GM19239 (cell line): ENCODE measurements at regions not wholly inside any gene's neighbourhood (a gene's known extent, or its start where the extent isn't known, plus 50 kb on each side); places are given as distances from the start of the nearest gene placed in this dataset.
"Not testable (repeated sequence)": the region's sequence is repeated elsewhere in the genome, so short reads cannot be mapped to it uniquely, and the experiment has no call there.

Experiments used
- DNase-seq: peaks from one replicate; pipeline ENCODE4 v3.0.0; 2011; ENCODE audit warnings: low spot score; ENCODE audit not compliant: insufficient read length
- FAIRE-seq: peaks from 2 replicates; lab custom pipeline; 2011; peaks lifted over from hg19 to GRCh38; lab: Jason Lieb, UNC

DNA sequence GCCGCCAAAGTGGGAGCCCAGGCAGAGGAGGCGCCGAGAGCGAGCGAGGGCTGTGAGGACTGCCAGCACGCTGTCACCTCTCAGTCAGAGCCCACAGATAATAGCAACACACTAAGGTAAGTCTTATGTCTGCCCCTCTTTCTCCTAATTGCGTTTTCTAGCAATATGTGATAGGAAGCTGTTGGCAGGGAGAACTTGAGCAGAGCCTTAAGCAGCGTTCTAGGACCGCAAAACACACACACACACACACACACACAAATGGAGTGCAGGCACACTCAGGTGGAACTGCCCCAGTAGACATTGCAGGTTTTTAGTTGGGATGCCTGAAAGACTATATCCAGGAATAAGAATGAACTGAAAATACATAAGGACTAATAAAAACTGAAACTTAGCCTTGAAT is 1188.5 kb downstream of the NXPH1 start:
- no peak for FAIRE-seq
- DNase-seq = no peak

DNA sequence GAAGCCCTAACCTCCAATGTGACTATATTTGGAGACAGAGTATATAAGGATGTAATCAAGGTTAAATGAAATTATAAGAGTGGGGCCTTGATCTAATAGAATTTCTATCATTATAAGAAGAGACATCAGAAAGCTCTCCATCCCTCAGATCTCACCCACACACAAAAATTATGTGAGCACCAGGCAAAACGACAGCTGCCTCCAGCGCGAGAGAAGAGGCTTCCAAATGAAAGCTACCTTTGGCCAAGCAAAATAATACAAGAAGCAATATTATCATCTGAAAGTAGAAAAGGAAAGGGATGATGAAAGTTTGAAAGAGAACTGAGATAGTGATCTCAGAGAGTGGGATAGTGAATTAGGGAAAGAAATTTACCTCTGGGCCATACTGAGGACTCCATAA is 1192.5 kb downstream of the NXPH1 start:
- DNase-seq (no peak), FAIRE-seq (no peak)

DNA sequence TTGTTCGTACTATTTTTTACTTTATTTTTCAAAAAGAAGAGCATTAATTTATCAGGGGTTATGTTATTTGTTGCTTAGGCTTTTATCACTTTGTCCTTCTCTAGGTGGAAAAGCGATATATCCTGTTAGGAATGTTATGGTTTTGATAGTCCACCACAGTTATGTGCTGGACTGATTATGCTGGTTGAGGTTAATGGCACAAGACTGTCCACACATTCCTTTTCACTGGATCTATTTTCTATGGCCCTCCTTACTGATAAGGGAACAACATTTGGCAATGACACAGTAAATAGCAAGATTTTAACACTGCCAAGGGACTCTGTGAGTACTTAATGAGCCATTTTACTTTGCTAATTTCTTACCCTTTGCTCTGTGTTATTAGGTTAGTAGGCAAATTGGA is 1212.3 kb downstream of the NXPH1 start:
- no peak for FAIRE-seq
- DNase-seq = no peak

DNA sequence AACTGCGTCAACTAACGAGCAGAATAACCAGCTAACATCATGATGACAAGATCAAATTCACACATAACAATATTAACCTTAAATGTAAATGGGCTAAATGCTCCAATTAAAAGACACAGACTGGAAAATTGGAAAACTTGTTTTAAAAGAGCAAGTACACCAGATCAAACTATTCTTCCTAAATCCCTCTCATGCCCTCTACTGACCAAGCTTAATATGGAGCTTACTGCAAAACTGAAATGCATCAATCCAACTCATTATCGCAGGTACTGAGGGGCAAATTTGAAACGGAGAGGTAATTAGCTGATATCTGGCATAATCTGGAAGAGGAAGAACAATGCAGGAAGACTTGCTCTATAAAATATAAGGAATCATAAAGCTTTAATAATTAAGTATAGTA is 1223.8 kb downstream of the NXPH1 start:
- DNase-seq = no peak

DNA sequence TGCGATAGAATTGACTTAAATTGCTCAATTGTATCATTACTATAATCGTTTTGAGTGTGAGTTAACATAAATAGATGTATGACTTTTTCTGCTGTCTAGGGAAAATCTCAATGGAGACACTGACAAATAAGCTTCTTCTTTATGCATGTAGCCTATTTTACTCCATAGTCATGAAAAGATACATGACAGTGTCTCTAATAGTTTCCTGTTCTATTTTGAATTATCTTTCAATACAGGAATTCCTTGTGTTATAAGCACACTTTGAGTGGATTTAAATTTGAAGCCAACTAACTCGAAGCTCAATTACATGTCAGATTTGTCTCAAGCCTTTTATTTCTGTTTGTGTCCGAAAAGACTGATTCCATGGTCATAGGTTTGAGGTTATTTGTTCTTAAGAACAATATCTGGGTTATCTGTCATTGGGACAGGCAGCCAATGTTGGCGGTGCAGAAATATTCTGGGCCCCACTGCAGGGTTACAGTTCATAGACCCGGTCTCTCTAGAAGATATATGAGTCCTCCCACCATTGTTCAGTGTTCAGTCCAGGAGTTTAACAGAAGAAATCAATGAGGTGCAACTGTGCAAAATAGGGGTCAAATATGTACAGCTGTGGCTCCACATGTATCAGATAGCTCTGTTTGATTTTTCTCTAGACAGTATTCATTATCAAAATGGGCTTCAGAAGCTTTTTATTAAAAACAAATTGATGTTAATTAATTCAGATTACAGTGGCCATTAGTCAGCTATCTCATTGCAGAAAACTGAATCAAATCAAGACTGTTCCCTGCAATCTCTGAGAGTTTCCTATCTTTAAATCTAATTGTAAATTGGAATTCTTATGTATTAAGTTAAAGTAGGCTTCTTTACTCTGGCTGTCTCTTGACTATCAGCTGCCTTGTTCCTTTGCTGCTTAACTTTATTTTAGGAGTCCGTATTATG is 1238.8 kb downstream of the NXPH1 start:
- DNase-seq = no peak
- no peak for FAIRE-seq

More for the DNA sequence above, 1223.8 kb downstream of the NXPH1 start:
- no peak for FAIRE-seq

DNA sequence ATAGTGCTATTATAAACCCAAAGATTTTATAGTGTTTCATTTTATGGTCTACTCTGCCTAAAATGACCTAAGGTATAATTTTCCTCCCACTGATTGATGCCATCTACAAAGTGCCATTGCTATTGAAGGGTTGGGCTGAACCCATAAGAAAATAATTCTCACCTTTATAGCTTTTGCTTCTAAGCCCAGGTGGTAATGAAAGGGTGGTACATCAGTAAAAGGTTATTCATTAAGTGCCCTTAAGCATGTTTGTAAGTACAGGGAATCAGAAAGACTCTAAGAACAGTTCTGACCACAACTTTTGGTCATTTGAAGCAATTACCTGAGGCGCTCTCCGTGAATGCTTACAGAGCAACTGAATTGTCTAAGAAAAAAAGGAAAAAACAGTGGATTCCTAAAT is 1247.3 kb downstream of the NXPH1 start:
- no peak for FAIRE-seq
- no peak for DNase-seq

DNA sequence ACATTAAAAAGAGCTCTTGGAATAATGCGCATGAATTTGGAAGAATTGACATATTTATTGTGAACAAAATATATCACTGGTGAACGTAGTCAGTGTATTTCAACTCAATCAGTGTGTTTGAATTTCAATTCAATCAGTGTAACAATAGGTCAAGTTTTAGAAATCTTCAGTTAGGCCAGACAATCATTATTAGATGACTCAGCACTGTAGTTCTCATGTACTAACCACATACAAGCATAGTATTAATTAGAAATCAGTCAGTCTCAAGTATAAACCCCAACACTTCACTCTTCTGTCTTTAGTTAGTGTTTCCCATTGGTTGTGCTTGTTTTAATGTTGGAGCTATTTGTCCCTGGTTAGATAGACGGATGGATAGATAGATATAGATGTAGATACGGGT is 1247.9 kb downstream of the NXPH1 start:
- FAIRE-seq = no peak

DNA sequence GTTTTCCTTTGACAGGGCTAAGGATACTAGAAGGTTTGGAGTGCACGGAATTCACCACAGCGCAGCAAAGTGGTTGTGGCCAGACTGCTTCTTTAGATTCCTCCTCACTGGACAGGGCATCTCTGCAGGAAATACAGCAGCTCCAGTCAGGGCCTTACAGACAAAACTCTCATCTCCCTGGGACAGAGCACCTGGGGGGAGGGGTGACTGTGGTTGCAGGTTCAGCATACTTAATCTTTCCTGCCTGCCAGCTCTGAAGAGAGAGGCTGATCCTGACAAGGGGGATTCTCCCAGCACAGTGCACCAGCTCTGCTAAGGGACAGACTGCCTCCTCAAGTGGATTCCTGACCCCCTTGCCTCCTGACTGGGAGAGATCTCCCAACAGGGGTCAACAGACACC is 1257.9 kb downstream of the NXPH1 start:
- FAIRE-seq (no peak), DNase-seq (no peak)

More for the DNA sequence above, 1247.9 kb downstream of the NXPH1 start:
- DNase-seq = no peak

DNA sequence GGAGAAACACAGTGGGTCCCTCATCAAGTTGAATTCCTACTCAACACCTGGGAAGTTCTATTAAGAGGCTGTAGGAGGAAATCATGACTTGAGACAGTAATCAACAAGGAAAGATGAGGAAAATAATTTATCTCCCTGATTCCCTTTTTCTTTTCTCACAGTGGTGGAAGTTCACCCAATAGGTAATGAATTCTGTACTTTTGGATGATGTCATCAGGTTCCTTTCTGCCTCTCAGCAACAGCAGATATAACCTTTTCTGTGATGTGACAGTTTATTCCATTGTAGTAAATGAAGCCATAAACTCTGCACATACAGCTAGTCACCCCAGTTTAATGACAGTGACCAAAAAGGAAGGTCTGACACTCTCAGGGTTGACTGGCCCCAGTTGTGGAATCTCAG is 1265.0 kb downstream of the NXPH1 start:
- DNase-seq (no peak), FAIRE-seq (no peak)

DNA sequence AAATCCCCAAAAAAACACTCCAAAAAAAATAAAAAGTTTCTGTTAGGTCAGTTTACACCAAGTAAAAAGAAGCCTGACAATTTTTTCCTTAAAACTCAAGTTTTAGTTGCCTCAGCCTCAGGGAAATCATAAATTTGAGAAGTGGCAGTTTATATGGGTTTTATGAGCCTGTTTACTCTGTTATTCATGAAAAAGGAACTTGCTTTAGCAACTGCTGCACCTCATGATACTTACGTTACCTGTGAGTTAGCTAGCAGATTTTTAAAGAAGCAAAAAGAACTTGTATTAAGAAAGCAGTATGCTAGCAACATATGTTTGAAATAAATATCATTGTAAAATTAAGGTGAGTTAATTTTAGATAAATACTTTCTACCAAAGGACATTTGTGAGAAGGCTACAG is 1264.5 kb upstream of the PHF14 start:
- DNase-seq = no peak
- FAIRE-seq = no peak

DNA sequence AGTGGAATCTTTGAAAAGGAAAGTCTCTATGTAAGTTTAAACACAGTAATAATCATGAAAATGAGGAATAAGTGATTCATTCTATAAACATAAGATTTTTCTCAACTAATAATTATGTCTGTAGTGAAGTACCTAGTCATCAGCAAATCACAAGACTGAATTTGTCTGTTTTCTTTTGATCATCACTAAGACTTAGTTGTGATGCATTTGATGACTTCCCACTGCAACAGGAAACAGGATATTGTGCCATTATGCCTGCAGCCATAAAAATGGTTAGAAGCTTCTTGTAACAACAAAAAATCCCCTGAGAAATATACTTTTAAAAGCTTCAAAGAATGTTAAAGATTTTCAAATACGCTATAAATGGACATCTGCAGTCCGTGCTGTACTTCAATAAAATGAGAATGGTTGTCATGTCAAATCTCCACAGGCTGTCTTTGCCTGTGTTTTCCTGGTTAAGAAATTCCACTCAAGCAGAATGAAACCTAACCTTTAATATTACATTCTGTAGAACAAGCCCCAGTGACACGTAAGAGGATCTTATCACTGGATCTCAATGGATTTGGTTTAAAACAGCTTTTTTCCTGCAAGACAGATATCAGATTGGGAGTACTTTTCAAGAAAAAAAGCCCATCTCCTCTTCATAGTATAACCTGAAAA is 1262.3 kb upstream of the PHF14 start:
- FAIRE-seq (no peak), DNase-seq (no peak)

DNA sequence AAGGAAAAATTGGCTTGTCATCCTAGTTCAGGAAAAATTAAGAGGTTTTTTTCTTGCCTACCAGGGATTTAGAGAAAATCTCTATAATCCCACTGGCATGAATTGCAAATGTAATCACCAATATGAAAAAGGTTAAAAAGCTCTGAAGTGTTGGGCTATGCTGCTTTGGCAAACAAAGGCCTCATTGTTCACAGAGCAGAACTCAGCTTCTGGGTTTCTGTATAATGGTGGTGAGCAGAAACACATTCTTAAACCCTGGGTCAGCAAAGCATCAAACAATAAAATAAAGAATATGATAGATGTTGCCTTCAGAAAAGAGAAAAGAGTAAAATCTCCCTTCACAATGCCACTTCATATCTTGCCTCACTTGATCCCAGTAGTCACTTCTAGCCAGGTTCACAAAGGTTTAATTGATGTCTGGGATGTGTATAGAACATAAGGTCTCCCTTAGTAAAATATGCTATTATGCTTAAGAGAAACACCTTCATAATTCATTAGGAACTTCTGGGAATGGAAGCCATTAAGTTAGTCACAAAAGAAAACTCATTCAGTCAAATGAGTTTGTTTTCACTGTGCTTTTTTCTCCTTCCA is 1255.5 kb upstream of the PHF14 start:
- no peak for DNase-seq
- FAIRE-seq = no peak

DNA sequence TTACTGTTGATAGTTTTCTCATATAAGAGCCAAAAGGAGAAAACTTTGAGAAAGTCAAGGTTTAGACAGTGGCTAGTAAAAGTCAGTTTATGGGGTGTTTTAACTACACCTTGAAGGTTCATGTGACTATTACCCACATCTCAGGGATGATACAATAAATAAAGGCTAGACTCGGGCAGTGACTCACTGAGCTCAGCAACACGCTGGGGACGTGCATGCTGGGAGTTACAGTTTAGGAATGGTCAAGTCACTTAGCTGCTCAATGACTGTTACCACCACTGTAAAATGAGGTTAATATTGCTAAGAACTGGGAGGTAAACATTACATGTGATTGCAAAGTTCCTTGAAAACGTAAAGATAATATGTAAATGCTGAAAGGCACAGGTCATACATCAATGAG is 1254.4 kb upstream of the PHF14 start:
- DNase-seq = no peak

DNA sequence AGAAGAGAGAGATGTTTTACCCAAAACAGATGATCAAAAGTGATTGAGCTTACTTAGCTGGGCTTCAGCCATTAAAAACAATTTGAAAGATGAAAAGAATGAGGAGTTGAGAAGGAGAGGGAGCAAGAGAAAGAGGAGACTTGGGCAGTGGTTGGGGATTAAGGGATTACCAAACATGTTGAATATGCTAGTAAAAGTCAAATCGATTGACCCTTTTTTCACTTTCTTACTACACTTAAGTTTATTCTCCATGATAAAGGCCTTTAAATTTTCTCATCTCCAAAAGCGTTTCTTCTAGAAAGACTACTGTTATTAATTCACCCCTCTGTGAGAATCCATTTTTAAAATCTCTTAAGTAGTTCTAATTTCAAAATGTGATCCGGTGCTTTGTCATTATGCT is 1254.0 kb upstream of the PHF14 start:
- FAIRE-seq = no peak

More for the DNA sequence above, 1254.4 kb upstream of the PHF14 start:
- no peak for FAIRE-seq

DNA sequence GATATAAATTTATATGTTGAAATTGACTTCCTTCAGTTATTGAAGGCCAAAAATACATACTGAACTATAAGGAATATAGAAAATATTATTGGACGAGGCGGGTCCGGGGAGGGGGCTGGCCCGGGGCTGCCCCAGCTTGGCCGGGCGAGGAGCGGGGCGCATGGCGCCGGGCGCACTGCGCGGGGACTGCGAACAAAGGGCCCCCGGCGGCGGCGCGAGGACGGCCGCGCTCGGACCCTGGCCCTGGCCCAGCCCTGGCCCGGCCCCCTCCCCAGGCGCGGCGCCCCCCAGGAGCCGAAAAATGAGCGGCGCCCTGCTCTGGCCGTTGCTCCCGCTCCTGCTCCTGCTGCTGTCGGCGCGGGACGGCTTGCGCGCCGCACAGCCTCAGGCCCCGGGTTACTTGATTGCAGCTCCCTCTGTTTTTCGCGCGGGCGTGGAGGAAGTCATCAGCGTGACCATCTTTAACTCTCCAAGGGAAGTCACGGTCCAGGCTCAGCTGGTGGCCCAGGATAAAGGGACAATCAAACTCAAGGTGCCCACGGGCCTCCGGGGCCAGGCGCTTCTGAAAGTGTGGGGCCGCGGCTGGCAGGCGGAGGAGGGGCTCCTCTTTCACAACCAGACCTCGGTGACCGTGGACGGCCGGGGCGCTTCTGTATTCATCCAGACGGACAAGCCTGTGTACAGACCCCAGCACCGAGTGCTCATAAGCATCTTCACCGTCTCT is 1247.6 kb upstream of the PHF14 start:
- not testable (repeated sequence) for FAIRE-seq, DNase-seq

More for the DNA sequence above, 1254.0 kb upstream of the PHF14 start:
- DNase-seq = no peak

DNA sequence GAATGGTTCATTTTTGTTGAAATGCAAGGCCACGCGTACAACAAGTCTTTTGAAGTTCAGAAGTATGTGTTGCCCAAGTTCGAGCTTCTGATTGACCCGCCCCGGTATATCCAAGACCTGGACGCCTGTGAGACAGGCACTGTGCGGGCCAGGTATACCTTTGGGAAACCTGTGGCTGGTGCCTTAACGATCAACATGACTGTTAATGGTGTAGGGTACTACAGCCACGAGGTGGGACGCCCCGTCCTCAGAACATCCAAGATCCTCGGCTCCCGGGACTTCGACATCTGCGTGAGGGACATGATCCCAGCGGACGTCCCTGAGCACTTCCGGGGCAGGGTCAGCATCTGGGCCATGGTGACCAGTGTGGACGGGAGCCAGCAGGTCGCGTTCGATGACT is 1246.9 kb upstream of the PHF14 start:
- not testable (repeated sequence) for FAIRE-seq

DNA sequence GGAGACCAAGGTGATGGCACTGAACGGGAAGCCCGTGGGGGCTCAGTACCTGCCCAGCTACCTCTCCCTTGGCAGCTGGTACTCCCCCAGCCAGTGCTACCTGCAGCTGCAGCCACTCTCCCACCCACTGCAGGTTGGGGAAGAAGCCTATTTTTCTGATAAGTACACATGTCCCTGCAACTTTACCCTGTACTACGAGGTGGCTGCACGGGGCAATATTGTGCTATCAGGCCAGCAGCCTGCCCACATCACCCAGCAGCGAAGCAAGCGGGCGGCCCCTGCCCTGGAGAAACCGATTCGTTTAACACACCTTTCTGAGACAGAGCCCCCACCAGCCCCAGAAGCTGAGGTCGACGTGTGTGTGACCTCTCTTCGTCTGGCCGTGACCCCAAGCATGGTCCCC is 1246.2 kb upstream of the PHF14 start:
- FAIRE-seq, DNase-seq: not testable (repeated sequence)

More for the DNA sequence above, 1246.9 kb upstream of the PHF14 start:
- not testable (repeated sequence) for DNase-seq

DNA sequence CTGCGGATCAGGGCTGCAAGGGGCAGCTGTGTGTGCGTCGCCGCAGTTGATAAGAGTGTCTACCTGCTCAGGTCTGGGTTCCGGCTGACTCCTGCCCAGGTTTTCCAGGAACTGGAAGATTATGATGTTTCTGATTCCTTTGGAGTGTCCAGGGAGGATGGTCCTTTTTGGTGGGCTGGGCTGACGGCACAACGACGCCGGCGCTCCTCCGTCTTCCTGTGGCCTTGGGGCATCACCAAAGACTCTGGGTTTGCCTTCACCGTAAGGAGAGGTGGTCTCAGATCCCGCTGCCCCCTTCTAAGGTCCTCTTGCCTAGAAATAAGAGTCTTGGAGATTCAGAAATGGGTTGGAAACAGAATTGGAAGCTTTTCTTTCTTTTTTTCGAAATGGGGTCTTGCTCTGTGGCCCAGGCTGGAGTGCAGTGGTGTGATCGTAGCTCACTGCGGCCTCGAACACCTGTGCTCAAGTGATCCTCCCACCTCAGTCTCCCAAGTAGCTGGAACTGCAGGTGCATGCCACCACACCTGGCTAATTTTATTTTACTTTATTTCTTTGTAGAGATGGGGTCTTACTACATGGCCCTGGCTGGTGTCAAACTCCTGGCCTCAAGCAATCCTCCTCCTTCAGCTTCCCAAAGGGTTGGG is 1245.5 kb upstream of the PHF14 start:
- FAIRE-seq, DNase-seq: not testable (repeated sequence)

DNA sequence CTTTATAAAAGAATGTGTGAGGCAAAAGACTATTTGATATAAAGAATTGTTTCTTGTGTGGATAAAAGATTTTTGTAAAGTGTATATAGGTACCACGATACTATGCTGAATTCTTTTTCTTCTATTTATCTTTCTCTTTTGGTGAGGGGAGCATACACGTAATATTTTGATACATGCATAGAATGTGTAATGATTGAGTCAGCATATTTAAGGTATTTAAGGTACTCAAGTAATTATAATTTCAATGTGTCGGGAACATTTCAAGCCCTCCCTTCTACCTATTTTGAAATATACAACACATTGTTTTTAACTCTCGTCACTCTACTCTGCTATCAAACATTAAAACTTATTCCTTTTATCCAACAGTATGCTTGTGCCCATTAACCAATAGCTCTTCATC is 1221.6 kb upstream of the PHF14 start:
- DNase-seq (no peak), FAIRE-seq (no peak)

DNA sequence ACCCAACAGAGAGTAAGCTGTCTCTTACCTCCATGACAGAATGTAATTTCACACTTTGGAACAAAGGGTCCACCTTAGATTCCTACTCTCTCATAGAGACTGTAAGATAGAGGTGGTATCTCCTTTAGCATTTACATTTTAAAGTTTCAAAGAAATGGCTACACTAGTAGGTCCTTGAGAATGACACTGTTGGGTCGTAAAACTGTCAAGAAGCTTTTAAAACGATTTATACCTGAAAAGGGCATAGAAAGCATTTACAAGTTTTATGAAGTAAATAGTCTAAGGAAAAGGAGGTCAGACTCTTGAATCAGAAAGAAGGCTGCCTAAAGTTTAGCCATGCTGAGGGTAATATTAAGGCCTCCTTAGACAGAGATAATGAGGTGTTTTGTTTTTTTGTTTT is 1212.4 kb upstream of the PHF14 start:
- no peak for FAIRE-seq
- no peak for DNase-seq
